A204.1 (cell line): ENCODE measurements at regions not wholly inside any gene's neighbourhood (a gene's known extent, or its start where the extent isn't known, plus 50 kb on each side); places are given as distances from the start of the nearest gene placed in this dataset.
"Not testable (repeated sequence)": the region's sequence is repeated elsewhere in the genome, so short reads cannot be mapped to it uniquely, and the experiment has no call there.

Experiments used
- FAIRE-seq: peaks from 2 replicates; lab custom pipeline; 2012; peaks lifted over from hg19 to GRCh38; lab: Jason Lieb, UNC

DNA sequence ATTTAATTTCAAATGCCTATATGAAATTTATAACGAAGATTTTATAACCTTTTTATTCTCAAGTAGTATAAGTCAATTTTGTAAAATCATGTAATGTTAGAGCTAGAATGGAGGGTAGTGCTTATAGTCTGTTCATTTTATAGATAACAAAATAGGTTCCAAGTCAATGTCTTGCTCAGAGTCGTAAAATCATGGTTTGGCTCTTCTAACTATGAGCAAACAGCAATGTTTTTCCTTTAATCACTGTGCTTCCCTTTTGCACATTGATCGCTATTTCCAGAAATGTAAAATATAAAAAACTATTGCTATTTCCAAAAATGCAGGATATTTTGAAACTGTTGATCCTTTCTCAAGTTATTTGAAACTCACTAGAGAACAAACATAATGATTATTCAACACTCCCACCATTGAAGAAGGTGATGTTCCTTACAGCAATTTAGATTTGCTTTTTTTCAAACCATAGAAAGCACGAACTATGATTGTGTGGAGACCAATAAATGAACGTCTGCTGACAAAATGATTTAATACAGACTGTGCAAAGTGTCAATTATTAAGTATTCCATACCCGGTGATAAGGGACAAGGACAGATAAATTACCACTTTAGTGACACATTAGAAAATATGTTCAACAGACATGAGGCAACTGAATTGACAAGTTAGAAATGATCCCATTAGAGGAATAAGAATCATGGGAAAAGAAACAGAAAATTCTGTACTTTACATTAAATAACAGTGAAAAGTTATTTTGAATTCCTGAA lies 412.1 kb upstream of the TECRL start:
- peak; percentile 16 for FAIRE-seq

DNA sequence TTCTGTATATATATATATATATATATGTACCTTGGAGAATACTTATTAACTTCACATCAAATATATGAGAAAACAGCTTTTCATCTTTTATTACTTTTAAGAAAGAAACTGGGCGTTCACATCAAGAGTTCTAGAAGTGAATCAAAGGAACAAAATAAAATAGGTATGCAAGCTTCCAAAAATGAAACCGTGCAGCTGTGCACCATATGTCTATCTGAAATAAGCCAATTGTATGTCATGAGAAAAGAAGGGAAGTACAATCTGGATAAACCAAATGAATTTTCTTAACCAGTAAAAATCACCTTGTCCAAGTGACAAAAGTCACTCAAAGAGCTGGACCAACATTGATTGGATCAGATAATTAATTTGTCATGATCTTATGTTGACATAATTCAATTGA lies 405.4 kb upstream of the TECRL start:
- no peak for FAIRE-seq

DNA sequence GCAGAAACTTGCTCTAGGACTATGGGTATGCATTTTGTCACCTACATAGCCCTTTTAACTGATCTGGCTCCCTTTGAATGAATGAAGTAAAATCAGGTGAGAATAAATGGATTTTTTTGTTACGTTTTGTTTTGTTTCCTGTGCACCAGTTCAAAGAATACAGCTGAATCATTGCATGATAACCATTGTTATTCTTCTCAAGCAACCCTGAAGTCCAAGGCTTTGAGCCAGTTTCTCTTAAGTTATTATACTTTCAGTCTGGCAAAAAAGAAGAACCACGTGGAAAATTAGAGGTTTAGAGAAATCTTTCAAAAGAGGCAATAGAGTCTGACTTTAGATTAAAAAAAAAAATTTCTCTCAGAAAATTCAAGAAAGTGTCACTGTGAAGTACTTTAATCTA lies 398.6 kb upstream of the TECRL start:
- no peak for FAIRE-seq

DNA sequence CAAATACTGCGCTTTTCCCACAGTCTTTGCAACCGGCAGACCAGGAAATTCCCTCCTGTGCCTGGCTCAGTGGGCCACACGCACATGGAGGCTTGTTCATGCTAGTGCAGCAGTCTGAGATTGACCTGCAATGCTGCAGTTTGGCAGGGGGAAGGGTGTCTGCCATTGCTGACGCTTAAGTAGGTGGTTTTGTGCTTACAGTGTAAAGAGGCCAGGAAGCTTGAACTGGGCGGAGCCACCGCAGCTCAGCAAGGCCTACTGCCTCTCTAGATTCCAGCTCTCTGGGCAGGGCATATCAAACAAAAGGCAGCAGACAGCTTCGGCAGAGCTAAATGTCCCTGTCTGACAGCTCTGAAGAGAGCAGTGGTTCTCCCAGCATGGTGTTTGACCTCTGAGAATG lies 390.5 kb upstream of the TECRL start:
- FAIRE-seq, result no peak

DNA sequence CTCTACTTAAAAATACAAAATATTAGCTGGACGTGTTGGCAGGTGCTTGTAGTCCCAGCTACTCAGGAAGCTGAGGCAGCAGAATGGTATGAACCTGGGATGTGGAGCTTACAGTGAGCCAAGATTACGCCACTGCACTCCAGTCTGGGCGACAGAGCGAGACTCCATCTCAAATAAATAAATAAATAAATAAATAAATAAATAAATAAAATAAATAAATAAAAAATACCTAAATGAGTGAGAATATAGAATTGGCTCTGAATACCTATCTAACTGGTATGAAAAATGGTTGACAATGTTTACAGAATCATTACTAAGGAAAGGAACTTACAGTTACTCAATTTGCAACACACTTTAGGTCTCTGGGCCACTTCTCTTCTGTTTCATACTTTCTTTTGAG lies 389.6 kb upstream of the TECRL start:
- not testable (repeated sequence) for FAIRE-seq

DNA sequence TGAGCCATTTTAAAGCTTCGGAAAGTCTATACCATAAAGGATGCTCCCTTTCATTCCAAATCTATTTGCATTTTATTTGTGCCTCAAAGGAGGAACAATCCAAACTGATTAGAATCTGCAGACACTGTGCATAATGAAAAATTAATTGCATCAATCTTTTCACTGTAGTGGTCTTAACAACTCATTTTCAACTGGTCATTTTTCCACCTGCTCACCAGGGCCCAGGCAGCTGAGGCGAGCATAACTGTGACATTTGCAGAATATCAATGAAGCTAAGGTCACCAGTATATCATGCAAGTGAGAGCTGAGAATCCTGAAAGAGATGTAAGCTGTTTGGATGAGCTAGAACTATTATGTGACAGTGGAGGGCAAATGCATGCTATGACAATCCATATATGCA lies 387.3 kb upstream of the TECRL start:
- no peak for FAIRE-seq

DNA sequence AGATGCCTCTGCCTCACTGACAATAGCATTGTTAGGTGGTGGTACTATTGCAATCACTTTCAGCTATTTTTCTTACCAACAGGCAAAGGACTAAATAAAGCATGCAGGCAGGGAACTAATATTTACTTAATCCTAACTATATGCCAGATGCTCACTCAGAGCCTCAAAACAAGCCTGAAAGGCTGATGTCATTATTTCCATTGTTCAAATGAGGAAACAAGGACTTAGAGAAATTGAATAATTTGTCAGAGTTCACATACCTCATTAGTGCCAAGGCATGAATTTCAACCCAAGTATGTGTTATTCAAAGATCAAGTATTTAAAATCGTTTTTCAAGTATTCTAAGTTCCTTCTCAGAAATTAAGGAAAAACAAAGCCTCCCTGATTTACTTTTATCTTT lies 374.9 kb upstream of the TECRL start:
- no peak for FAIRE-seq

DNA sequence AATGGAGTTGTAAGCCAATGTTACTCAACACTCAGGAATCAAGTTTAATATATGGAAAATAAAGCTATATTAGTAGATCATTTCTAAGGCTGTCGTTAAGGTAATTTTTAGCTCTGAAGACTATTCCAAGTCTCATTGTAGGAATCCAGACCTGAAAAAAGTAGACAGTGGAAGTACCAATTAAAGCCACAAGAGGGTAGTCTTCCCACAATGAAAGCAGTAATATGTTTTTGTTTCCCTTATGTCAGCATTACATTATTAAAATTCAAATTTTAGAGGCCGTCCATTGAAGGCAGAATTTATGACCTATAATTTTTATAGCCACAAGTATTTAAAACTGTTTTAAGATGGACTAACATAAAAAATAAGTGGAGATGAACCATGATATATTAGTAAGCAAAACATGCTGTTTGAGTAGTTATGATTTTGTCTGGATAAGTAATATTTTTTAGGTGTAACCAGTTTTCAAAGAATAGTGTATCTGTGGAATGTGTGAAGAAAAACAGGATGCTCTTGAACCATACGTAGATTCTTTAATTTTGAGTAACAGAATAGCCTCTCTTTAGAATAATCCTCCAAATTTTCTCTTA lies 372.6 kb upstream of the TECRL start:
- FAIRE-seq, result peak; percentile 93

DNA sequence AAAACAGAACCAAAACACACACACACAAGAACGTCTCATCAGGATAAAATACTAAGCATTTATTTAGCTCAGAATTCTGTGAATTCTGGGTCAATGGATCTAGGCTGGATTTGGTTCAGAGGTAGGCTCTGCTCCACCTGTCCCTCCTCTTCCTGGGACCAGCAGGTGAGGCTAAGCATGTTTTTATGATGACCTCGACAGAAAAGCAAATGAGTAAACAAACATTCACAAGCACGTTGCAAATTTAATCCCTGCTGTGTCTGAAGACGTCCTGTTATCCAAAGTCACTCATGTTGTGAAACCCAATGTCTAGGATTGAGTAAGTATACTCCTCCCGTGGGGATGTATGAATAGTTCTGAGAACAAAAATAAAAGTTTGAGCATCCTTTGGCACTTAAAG lies 371.4 kb upstream of the TECRL start:
- no peak for FAIRE-seq

DNA sequence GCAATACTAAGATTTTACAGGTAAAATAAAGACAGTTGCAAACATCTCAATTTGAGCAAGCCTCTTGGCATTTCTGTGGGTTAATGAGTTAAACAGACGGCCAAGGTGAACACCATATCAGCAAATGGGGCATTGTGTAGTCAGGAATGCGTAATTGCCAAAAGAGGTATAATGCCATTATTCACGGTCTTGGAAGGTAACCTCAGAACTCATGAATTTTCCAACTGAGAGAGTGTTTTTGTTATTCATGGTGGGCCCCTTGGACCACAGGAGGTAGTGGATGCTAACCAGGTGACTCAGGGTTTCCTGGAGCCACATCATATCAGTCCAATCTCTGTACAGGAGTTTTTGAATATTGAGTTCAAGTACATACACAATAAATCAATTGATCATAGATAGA lies 368.0 kb upstream of the TECRL start:
- FAIRE-seq, result no peak

DNA sequence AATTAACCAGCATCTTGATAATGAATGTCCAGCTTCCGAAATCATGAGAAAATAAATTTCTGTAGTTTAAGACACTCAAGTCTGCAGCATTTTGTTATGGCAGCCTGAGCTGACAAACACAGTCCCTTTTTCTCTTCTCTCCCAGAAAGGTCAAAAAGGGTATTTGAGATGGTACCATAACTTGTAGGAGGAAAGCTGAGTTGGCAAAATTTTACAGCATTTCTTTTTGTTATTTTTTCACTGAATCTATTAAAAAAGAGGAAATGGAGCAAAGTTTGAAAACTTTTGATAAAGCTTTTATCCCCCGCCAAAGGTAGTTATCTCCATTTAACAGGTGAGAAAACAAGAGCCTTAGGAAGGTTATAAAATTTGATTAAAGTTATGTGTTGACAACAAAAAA lies 367.6 kb upstream of the TECRL start:
- FAIRE-seq, result no peak

DNA sequence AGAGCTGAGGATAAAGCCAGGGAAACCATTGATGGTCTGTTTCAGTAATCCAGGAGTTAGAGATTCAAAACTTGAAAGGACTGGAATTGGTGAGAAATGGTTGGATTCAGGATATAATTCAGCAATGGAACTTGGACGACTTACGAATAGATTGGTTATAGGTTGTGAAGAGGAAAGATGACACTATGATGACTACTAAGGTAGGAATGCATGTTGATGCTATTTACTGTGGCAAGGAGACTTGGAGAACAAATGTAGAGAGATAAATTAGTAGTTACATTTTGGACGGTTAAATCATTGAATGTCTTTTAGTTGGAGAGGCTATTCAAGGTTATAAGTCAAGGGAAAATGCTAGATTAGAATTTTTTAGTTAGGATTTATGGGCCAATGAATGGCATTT lies 365.4 kb upstream of the TECRL start:
- FAIRE-seq, result no peak

DNA sequence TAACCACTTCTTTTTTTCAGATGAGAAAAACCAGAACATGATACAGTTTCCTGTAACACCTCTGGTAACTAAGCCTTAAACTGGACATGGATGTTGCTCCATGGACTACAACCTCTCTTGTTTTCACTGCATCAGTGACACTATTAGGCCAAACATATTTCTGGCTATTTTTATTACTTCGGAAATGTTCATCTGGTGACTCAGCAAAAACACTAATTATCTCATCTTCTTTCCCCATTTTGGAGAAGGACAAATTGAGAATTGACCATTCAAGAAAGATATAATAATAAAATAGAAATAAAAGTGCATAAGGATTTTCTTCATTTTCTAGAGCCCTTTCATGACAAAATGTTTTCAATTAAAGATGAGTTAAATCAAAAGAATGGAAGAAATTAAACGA lies 361.9 kb upstream of the TECRL start:
- FAIRE-seq, result no peak

DNA sequence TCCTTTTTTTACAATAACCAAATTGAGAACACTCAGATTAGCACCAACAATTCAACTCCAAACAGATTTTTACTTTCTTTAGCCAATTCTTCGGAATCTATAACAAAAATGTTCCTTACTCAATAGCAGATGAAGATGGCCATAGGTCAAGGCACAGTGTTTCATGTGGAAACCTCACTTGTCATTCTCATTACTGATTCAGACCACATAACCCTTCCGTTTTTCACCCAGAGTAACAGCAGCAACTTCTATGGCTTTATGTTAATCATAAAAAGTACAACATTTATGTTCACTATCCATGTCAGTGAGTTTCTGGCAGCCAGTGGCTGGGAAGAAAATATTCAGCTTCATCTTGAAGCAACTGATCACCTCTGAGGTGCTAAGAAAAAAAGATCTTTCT lies 358.3 kb upstream of the TECRL start:
- no peak for FAIRE-seq

DNA sequence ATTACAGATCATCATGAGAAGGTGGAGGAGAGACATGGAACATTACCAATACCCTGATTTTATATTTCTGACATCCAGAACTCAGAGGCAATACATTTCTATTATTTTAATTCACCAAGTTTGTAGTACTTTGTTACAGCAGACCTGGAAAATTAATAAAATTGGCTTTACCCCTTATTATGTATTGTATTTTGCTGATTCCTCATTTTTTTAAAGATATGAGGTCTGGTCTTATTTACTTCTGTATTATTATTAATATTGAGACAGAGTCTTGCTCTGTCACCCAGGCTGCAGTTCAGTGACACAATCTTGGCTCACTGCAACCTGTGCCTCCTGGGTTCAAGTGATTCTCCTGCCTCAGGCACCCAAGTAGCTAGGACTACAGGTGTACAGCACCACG lies 357.3 kb upstream of the TECRL start:
- FAIRE-seq, result no peak

DNA sequence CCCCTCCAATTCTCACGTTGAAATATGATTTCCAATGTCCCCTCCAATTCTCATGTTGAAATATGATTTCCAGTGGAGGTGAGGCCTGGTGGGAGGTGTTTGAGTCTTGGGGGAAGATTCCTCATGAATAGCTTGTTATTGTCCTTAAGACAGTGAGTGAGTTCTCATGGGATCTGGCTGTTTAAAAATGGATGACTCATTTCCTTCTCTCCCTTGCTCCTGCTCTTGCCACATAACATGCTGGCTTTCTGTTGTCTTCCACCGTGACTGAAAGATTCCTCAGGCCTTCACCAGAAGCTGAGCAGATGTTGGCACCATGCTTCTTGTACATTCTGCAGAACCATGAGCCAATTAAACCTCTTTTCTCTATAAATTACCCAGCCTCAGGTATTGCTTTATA lies 346.8 kb upstream of the TECRL start:
- no peak for FAIRE-seq

DNA sequence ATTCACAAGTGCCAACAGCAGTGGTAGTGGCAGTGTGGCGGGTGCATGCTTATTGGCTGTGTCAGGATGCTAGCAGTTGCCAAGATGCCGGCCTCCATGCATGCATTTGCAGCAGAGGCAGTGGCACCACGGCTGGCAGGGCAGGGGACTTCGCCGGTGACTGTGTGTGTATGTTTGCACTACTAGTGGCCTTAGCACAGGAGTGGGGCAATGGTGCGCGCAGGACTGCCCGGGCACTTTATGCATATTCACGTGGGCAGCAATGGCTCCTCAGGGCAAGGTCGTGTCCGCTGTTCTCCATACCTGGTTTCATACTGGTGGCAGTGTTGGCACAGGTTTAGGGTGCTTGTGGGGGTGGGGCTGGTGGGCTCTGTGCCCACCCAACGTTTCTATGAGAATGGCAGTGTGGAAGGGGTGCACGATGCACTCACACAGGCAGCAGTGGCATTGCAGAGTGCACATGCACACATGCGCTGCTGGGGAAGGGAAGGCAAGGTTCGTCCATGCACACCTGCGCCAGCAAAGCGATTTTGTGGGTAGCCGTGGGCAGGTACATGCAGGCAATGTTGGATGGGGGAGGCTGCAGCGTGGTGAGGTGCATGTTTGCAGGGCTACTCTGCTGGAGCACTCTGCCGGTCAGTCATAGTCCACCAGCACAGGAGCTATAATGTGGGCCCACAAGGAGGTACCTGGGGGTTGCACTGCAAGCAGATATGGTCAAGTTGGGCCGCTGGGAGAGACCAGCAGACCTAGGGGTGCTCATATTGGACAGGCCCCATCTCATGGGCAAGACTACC lies 338.9 kb upstream of the TECRL start:
- FAIRE-seq, result no peak

DNA sequence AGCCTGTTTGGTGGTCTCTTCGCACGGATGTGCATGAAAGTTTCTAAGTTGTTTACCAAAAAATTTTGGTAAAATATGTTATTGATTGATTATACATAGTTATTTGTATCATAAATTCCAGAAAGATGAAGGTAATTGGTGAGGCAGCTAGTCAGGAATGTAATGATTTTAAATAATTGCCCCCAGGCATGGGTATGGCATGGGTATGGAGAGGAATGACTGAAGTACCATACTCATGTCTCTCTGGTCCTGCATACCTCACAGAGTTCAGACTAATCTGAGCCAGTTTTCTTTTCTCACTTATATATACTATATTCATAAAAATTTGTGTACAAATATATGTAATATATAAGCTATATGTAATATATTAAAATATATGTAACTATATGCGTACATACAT lies 329.0 kb upstream of the TECRL start:
- no peak for FAIRE-seq

DNA sequence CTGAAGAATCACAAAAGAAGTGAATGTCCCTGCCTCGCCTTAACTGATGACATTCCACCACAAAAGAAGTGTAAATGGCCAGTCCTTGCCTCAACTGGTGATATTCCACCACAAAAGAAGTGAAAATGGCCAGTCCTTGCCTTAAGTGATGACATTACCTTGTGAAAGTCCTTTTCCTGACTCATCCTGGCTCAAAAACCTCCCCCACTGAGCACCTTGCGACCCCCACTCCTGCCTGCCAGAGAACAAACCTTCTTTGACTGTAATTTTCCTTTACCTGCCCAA lies 328.5 kb upstream of the TECRL start:
- not testable (repeated sequence) for FAIRE-seq

DNA sequence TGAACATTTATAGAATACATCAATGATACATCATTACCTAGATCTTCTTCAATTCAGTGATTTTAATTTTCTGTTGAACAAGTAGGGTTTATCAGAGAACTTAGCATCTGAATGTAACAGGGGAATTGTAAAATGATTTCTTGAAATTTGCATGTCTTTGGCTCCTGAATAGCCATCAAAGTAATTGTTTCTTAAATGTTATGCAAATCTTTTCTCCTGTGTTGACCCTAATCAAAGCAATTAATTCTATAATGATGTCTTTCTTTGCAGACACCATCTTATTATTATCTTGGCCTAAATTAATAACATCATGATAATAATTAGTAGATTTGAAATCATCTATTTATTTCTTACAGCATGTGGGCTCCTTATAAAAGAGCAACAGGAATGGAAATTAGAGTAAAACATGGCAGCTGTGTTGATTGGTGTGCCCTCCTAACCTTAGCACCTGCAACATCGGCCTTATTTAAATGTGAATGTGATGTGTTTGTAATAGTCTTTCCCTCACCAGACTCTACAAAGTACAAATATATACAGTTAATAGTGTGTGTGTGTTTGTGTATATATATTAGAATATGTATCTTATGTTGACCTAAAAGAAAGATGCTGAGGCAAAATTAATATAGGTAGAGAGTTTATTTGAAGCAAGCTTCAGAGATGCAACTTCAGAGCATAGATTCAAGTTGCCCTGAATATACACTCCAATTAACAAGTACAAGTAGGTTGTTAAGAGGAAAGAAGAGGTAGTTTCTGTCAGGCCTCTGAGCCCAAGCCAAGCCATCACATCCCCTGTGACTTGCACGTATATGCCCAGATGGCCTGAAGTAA lies 328.0 kb upstream of the TECRL start:
- FAIRE-seq, result no peak

DNA sequence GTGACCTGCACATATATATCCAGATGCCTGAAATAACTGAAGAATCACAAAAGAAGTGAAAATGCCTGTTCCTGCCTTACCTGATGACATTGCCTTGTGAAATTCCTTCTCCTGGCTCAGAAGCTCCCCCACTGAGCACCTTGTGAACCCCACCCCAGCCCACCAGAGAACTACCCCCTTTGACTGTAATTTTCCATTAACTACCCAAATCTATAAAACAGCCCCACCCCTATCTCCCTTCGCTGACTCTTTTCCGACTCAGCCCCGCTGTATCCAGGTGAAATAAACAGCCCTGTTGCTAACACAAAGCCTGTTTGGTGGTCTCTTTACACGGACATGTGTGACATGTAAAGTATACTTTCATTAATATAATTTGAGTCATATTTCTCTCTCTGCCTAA lies 320.3 kb upstream of the TECRL start:
- no peak for FAIRE-seq

DNA sequence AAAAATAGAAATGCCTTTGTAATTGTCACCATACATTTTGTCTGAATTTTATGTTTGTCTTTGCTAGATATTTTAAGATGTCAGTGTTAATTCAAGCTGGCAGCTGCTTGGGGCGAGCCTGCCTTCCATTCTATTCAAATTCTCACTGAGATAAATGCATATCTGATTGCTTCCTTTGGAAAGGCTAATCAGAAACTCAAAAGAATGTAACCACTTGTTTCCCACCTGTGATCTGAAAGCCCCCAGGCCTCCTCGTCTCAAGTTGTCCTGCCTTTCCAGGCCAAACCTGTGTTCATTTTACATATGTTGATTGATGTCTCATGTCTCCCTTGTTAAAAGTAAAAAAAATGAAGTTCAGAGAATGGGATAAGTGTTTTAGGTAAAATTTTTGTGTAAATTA lies 318.7 kb upstream of the TECRL start:
- FAIRE-seq, result no peak

DNA sequence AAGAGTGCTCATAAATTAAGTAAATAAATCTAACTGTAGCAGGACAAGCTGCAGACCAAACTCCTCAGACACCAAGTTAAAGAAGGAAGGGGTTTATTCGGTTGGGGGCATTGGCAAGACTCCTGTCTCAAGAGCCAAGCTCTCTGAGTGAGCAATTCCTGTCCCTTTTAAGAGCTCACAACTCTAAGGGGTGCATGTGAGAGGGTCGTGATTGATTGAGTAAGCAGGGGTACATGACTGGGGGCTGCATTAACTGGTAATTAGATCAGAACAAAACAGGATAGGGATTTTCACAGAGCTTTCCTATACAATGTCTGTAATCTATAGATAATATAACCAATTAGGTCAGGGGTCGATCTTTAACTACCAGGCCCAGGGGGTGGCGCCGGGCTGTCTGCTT lies 318.1 kb upstream of the TECRL start:
- not testable (repeated sequence) for FAIRE-seq
